WTC11 (cell line): ENCODE measurements at regions not wholly inside any gene's neighbourhood (a gene's known extent, or its start where the extent isn't known, plus 50 kb on each side); places are given as distances from the start of the nearest gene placed in this dataset.

Experiments used
- FOXP1 ChIP-seq: sonication (generic); formaldehyde crosslinking; IDR thresholded peaks from 2 replicates; pipeline ENCODE4 v1.8.0; 2022; ENCODE audit warnings: missing genetic modification reagents, mild to moderate bottlenecking, moderate library complexity, borderline replicate concordance
- MXD4 ChIP-seq: fragments of 250-450 bp; sonication (Bioruptor Pico); IDR thresholded peaks from 2 replicates; pipeline ENCODE4 v1.8.0; 2021; ENCODE audit warnings: mild to moderate bottlenecking, moderate library complexity, borderline replicate concordance
- ZNF263 ChIP-seq: sonication (generic); formaldehyde crosslinking; IDR thresholded peaks from 2 replicates; pipeline ENCODE4 v1.8.1; 2022; ENCODE audit warnings: low read depth, mild to moderate bottlenecking, moderate library complexity, missing genetic modification reagents
- TF ChIP-seq, protein P1 (sequence below): fragments of 200-600 bp; IDR thresholded peaks from 2 replicates; pipeline ENCODE4 v1.8.0; 2022; ENCODE audit warnings: antibody characterized with exemption
- TF ChIP-seq, protein P2 (sequence below): sonication (generic); formaldehyde crosslinking; IDR thresholded peaks from 2 replicates; pipeline ENCODE4 v1.8.0; 2022; ENCODE audit warnings: mild to moderate bottlenecking, missing genetic modification reagents

DNA sequence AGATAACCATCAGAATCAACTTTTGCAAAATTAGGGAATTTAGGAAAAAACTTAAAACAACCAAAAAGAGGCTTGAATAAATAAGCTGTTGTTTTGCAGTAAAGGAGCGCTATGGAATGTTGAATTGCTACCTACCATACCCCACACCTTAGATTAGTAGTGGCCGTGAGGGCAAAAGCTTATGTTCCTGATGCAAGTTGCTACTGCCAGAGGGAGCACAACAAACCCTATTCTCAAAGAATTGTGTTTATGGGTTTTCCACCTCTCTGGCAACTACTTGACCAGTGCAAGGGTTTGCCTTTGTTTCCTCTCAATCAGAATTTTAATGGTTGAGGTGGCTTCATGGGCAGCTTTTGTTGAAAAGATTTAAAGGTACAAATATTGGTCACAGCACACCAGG is 268.1 kb downstream of the LAS1L start:
- TF ChIP-seq MXD4 (CRISPR knock-in tag) (no peak), FOXP1 (CRISPR knock-in tag) (no peak), ZNF263 (CRISPR knock-in tag) (no peak)
- TF ChIP-seq, protein P1, sequence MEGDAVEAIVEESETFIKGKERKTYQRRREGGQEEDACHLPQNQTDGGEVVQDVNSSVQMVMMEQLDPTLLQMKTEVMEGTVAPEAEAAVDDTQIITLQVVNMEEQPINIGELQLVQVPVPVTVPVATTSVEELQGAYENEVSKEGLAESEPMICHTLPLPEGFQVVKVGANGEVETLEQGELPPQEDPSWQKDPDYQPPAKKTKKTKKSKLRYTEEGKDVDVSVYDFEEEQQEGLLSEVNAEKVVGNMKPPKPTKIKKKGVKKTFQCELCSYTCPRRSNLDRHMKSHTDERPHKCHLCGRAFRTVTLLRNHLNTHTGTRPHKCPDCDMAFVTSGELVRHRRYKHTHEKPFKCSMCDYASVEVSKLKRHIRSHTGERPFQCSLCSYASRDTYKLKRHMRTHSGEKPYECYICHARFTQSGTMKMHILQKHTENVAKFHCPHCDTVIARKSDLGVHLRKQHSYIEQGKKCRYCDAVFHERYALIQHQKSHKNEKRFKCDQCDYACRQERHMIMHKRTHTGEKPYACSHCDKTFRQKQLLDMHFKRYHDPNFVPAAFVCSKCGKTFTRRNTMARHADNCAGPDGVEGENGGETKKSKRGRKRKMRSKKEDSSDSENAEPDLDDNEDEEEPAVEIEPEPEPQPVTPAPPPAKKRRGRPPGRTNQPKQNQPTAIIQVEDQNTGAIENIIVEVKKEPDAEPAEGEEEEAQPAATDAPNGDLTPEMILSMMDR: no peak
- TF ChIP-seq, protein P2, sequence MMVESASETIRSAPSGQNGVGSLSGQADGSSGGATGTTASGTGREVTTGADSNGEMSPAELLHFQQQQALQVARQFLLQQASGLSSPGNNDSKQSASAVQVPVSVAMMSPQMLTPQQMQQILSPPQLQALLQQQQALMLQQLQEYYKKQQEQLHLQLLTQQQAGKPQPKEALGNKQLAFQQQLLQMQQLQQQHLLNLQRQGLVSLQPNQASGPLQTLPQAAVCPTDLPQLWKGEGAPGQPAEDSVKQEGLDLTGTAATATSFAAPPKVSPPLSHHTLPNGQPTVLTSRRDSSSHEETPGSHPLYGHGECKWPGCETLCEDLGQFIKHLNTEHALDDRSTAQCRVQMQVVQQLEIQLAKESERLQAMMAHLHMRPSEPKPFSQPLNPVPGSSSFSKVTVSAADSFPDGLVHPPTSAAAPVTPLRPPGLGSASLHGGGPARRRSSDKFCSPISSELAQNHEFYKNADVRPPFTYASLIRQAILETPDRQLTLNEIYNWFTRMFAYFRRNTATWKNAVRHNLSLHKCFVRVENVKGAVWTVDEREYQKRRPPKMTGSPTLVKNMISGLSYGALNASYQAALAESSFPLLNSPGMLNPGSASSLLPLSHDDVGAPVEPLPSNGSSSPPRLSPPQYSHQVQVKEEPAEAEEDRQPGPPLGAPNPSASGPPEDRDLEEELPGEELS (CRISPR knock-in tag): no peak
